Kidney capillary endothelial cell (primary cell): ENCODE measurements at regions not wholly inside any gene's neighbourhood (a gene's known extent, or its start where the extent isn't known, plus 50 kb on each side); places are given as distances from the start of the nearest gene placed in this dataset.

ENCODE experiments used
- DNase-seq: peaks from one replicate; pipeline ENCODE4 v3.0.0-alpha.2; 2018; ENCODE audit warnings: low spot score

- DNase-seq = no peak
These were observed 114.1 kb downstream of the SLC16A9 start for GRCh38 chr10:59595593-59595992.

DNA sequence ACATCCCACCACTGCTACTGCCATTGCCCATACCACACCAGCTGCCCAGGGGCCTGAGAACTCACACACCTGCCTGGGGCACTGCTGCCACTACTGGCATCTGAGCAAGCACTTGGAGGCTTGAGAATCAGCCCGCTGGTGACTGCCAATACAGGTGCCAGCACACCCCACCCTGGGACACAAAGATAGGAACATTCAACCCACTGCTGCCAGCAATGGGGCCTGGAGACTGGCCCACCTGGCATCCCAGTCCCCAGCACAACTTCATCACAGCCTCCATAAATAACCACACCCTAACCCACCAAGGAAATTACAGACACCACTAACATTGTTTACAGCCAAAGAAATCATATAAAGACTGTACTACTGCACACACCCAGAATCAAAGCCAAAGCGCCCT lies 115.9 kb downstream of the SLC16A9 start:
- DNase-seq = no peak

GRCh38 chr10:59589796-59590195 lies 119.9 kb downstream of the SLC16A9 start:
- DNase-seq = no peak

GRCh38 chr10:59588791-59589190 lies 120.9 kb downstream of the SLC16A9 start:
- DNase-seq = no peak

GRCh38 chr10:59587756-59588140 lies 121.9 kb downstream of the SLC16A9 start:
- DNase-seq = no peak

GRCh38 chr10:59587083-59587755 lies 122.4 kb downstream of the SLC16A9 start:
- DNase-seq = no peak

DNA sequence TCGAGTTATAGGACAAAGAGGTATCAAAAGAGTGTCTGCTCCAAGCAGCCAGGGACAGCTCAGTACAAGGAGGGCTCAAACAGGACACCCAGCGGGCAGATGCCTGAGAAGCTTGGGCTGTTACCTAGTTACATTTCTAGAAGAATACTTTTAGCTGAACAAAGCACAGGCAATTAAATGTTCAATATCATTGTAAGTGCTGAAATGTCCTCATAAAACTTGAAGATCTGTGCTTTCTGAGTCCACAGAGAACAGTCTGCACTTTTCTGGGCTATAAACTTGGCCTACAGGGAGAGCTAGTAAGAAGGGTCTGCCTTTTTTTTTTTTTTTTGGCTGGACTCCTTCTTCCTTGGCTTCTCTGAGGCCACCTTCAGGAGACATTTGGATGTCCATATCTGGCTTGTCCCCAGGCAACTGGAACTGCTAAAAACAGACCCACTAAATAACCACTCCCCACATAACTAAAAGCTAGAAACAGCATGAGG lies 123.2 kb downstream of the SLC16A9 start:
- no peak for DNase-seq

DNA sequence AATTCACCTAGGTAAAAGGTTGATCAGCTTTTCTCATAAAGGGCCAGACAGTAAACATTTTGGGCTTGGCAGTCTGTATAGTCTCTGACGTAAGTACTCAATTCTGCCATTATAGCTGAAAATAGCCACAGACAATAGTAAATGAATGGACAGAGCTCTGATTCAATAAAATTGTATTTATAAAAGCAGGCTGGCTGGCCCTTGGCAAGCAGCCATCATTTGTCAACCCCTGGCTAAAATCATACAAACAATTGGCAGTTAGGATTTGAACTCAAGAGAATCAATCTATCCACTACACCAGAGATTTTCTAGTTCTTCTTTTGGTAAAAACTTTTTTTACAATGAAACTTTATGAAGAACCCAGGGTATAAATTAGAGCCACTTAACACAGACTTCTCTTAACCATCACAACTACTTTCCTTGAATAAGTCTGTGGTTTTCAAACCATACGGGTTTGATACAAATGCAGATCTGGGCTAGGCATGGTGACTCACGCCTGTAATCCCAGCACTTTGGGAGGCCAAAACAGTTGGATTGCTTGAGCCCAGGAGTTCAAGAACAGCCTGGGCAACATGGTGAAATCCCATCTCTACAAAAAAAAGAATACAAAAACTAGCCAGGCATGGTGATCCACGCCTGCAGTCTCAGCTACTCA lies 124.5 kb downstream of the SLC16A9 start:
- peak; percentile 23 for DNase-seq

GRCh38 chr10:59582780-59583179 lies 126.9 kb downstream of the SLC16A9 start:
- no peak for DNase-seq

GRCh38 chr10:59582058-59582457 lies 127.6 kb downstream of the SLC16A9 start:
- no peak for DNase-seq

DNA sequence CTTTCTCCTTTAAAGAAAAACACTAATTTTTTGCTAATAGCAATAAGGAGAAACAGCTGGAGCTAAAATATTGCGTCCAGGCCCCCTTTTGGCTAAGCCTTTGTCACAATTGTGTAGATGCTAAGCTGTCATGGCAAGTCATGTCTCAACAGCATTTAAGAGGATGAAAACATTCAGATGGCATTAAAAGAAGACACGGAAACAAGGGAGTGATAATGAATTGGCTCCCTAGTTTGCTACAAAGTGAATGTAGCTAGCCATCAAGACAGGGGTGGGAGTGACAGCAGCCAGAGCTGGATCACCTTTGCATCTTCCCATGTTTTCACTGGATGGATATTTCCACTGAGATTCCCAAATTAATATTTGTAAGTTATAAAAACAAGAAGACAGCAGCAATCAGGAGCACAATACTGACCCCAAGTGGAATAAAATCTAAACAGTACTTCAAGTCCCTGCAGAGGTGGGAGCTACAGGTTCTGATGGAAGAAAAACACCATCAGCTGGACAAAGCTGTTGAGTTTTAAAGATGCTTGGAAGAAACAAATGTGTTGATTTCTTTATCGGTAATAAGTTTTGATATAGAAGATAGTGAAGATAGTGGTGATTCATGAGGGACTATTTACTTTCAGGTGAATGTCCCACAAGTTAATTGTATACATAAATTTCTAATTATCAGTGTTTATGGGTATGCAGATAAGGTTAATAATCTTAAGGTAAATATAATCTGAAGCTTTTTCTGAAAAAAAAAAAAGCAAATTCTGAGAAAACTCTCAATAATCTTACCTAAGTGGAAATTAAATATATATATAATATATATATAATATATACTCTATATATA lies 129.4 kb downstream of the SLC16A9 start:
- DNase-seq = peak; percentile 65

GRCh38 chr10:59578741-59579140 lies 130.9 kb downstream of the SLC16A9 start:
- DNase-seq = no peak

DNA sequence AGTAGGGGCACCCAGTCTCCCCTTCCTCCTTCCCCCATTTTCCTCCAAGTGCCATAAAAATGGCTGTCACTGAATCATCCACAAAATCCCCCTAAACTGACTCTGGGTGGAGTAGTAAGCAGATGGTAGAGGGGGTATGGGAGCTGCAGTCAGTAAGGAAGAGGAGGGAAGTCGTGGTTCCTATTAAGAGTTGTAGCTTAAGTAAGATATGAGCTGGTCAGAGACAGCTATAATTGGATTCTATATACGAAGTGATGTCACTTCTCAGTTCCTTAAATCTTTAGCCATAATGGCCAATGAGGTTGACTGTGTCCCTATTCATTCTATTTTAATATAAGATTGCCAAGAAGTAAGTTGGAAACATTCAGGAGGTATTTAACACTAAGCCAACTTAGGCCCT lies 131.7 kb downstream of the SLC16A9 start:
- DNase-seq = no peak

GRCh38 chr10:59575269-59575668 lies 134.4 kb downstream of the SLC16A9 start:
- DNase-seq = no peak

DNA sequence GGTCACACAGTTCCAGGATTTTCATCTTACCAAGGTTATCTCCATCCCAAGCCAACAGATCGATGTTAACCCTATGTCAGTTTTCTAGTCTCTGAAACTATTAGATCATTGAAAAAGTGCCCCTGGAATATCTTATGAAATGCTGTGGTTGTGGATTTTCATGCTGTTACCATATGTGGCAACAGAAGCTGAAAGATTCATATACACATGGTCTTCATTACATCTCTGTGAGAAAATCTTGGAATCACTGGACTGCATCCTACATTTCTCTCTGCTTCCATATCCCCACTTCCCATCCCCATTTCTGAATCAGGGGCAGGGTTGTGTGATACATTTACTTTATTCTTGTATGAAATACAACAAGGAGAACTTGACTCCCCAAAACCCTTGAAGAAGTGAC lies 146.1 kb downstream of the SLC16A9 start:
- no peak for DNase-seq

- no peak for DNase-seq
These were observed 147.5 kb downstream of the SLC16A9 start for GRCh38 chr10:59562126-59562525.

DNA sequence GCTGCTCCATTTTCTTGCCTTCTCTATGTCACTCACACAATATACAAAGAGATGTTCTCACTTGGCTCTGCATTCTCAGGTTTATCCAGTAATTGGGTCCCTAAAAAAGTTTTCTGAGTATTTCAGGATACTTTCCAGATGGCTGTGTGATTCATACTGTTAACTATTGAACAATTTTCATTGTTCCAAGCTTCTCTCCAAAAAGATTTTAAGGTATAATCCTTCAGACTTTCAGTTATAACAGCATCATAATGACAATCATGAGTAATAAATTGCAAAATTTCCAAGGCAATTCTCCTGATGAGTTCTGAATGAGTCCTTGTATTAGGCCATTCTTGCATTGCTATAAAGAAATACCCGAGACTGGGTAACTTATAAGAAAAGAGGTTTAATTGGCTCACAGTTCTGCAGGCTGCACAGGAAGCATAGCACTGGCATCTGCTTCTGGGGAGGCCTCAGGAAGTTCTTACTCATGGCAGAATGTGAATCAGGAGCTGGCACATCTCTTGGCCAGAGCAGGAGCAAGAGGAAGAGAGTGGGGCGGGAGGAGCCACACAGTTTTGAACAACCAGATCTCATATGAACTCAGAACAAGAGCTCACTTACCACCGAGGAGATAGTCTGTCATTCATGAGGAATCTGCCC lies 148.1 kb downstream of the SLC16A9 start:
- peak; percentile 83 for DNase-seq

- no peak for DNase-seq
These were observed 148.7 kb downstream of the SLC16A9 start for GRCh38 chr10:59560990-59561389.

DNA sequence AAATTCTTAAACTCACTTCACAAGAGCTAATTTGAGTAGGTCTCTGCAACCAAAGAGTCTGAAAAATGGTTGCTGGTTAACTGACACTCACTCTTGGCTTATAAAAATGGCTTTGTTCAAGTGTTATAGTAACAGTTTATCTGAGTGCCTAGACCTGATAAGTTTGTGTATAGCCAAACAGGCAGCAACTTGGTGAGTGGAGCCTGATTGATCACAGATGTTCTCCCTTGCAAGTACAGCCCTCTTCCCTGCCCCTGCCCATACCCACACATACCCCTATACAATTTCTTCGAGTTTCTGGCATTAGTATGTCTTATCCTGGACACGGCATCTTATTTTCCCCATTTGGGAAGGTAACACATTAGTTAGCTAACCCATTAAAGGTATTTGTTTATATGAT lies 149.5 kb downstream of the SLC16A9 start:
- DNase-seq = no peak

DNA sequence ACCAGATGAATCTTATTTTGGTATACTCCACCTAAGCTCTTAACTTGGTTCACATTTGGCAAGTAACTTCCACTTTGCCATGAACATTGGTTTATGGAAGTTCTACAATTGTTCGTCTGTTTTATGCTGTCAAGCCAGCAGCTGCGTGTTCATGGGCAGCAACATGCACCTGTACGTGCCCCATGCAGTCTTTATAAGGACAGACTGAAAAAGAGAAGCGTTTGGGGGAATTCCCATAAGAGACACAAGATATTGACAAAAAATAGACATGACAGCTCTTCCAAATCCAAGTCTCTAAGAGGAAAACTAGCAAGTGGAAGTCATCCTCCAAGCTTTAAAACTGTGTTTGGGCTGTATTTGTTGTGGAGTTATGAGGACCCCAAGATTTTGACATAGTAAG lies 151.6 kb downstream of the SLC16A9 start:
- DNase-seq = no peak

- DNase-seq = no peak
These were observed 152.0 kb downstream of the SLC16A9 start for GRCh38 chr10:59557642-59558041.

GRCh38 chr10:59557052-59557451 lies 152.6 kb downstream of the SLC16A9 start:
- DNase-seq = no peak
